K562 (cell line): ENCODE measurements at regions not wholly inside any gene's neighbourhood (a gene's known extent, or its start where the extent isn't known, plus 50 kb on each side); places are given as distances from the start of the nearest gene placed in this dataset.

Experiments used
- ATAC-seq: fragments of 200-7000 bp; cut with Tn5 transposase; 3 replicates; pipeline ENCODE4 v1.9.1; 2020; ENCODE audit warnings: moderate library complexity
- BruUV-seq: library from RNA; stranded (reverse); fragments of 400-500 nt; replicated peaks from 2 replicates; lab custom pipeline; 2021; lab: Mats Ljungman, UMichigan
- CTCF ChIA-PET: fragments of 300-600 bp; formaldehyde crosslinking; extraction: SDS; loops from one replicate; lab custom pipeline; 2021; ENCODE audit warnings: low intra/inter-chr PET ratio; lab: Yijun Ruan, JAX
- POLR2A ChIA-PET: fragments of 300-600, 350-650 bp; sonication (Branson Sonifier 250); formaldehyde crosslinking; extraction: SDS; loops from one replicate; lab custom pipeline; 2021; ENCODE audit warnings: antibody characterized with exemption, inconsistent platforms; lab: Yijun Ruan, JAX
- DNase-seq, 4 experiments: peaks; one replicate each; pipeline versions ENCODE4 v3.0.0 to v3.0.0-alpha.2; 2011 to 2018; ENCODE audit warnings: low spot score in 3 of 4, mixed read lengths in 3 of 4; ENCODE audit errors: extremely low read depth in 1 of 4
- FAIRE-seq: peaks from 2 replicates; lab custom pipeline; 2011; peaks lifted over from hg19 to GRCh38; lab: Jason Lieb, UNC
- H2AFZ ChIP-seq: 2 replicates; pipeline ENCODE4 v1.6.0; 2011; ENCODE audit warnings: low read depth, low read length, control low read depth, inconsistent platforms
- H3K27ac ChIP-seq: fragments of 200-600 bp; 3 replicates; pipeline ENCODE4 v1.8.0; 2011; ENCODE audit warnings: low read depth, mild to moderate bottlenecking, control low read depth, inconsistent platforms, low read length, moderate library complexity, mixed read lengths; ENCODE audit errors: extremely low read depth
- H3K27me3 ChIP-seq, 2 experiments: fragments of 300-600 bp in 1 of 2; 2 replicates in 1 of 2; 3 replicates in 1 of 2; pipeline versions ENCODE4 v1.6.0 to v1.8.0; 2011; ENCODE audit warnings: inconsistent platforms in 2 of 2, low read length in 2 of 2, mild to moderate bottlenecking in 1 of 2, mixed read lengths in 1 of 2, moderate library complexity in 1 of 2; ENCODE audit not compliant: control insufficient read depth in 2 of 2, insufficient read depth in 2 of 2
- H3K36me3 ChIP-seq: fragments of 300-600 bp; 3 replicates; pipeline ENCODE4 v1.8.0; 2011; ENCODE audit warnings: mild to moderate bottlenecking, low read length, inconsistent platforms; ENCODE audit not compliant: control insufficient read depth, insufficient read depth
- H3K4me1 ChIP-seq, 2 experiments: fragments of 200-600 bp in 1 of 2; replicated peaks in 1 of 2; 2 replicates in 1 of 2; 3 replicates in 1 of 2; pipeline versions ENCODE4 v1.5.1 to v1.8.0; 2011; ENCODE audit warnings: inconsistent platforms in 2 of 2, low read length in 2 of 2, mild to moderate bottlenecking in 1 of 2, mixed read lengths in 1 of 2, moderate library complexity in 1 of 2; ENCODE audit not compliant: control insufficient read depth in 2 of 2, insufficient read depth in 2 of 2
- H3K4me2 ChIP-seq: 2 replicates; pipeline ENCODE4 v1.6.1; 2011; ENCODE audit warnings: low read length, control low read depth, inconsistent platforms, mixed read lengths; ENCODE audit not compliant: insufficient read depth
- H3K4me3 ChIP-seq: fragments of 200-600 bp; sonication (generic), shearing (Covaris generic); 2 replicates; pipeline ENCODE4 v1.5.1; 2016; ENCODE audit warnings: control low read depth, inconsistent platforms
- H3K79me2 ChIP-seq: fragments of 200-600 bp; 3 replicates; pipeline ENCODE4 v1.8.0; 2011; ENCODE audit warnings: low read length, inconsistent platforms; ENCODE audit not compliant: control insufficient read depth, insufficient read depth
- H3K9ac ChIP-seq, 2 experiments: 2 replicates each; pipeline versions ENCODE4 v1.6.0 to v1.6.1; 2011; ENCODE audit warnings: low read depth in 2 of 2, low read length in 2 of 2, control low read depth in 1 of 2, inconsistent platforms in 1 of 2, mild to moderate bottlenecking in 1 of 2, mixed read lengths in 1 of 2; ENCODE audit not compliant: insufficient read depth in 1 of 2
- H3K9me1 ChIP-seq: one replicate; pipeline ENCODE4 v1.6.0; 2011; ENCODE audit warnings: inconsistent platforms, mild to moderate bottlenecking, low read length, moderate library complexity; ENCODE audit not compliant: control insufficient read depth, insufficient read depth
- H3K9me3 ChIP-seq: replicated peaks from 2 replicates; pipeline ENCODE4 v1.5.1; 2011; ENCODE audit warnings: low read depth, low read length, inconsistent platforms; ENCODE audit not compliant: control insufficient read depth, insufficient read depth
- H4K20me1 ChIP-seq: replicated peaks from 2 replicates; pipeline ENCODE4 v1.6.1; 2011; ENCODE audit warnings: low read length, inconsistent platforms, mixed read lengths; ENCODE audit not compliant: control insufficient read depth, insufficient read depth
- HDAC1 ChIP-seq, 2 experiments: fragments of 450-650 bp; IDR thresholded peaks; 2 replicates each; pipeline ENCODE4 v1.6.1; 2016 to 2017; ENCODE audit warnings: inconsistent platforms in 1 of 2, mild to moderate bottlenecking in 1 of 2, moderate library complexity in 1 of 2
- MCM7 ChIP-seq, 2 experiments: fragments of 450-650 bp; IDR thresholded peaks; 2 replicates each; pipeline ENCODE4 v1.6.1; 2016 to 2018
- MED1 ChIP-seq: sonication (generic); formaldehyde crosslinking; IDR thresholded peaks from 2 replicates; pipeline ENCODE4 v1.8.1; 2023; ENCODE audit warnings: missing genetic modification reagents, borderline replicate concordance
- MTA1 ChIP-seq: fragments of 450-650 bp; IDR thresholded peaks from 2 replicates; pipeline ENCODE4 v1.6.1; 2017; ENCODE audit warnings: borderline replicate concordance
- NFIC ChIP-seq: fragments of 450-650 bp; IDR thresholded peaks from 2 replicates; pipeline ENCODE4 v1.6.1; 2017; ENCODE audit warnings: mild to moderate bottlenecking, inconsistent platforms
- NFIX ChIP-seq: fragments of 250-450 bp; sonication (Bioruptor Pico); IDR thresholded peaks from 2 replicates; pipeline ENCODE4 v1.4.0; 2020; ENCODE audit warnings: low read depth, mild to moderate bottlenecking, moderate library complexity
- SMARCB1 ChIP-seq: IDR thresholded peaks from 2 replicates; pipeline ENCODE4 v1.6.1; 2011; ENCODE audit warnings: improper control_type of control experiment, low read depth; ENCODE audit not compliant: insufficient read length
- ZC3H11A ChIP-seq: IDR thresholded peaks from 2 replicates; pipeline ENCODE4 v1.6.1; 2012; ENCODE audit warnings: low read depth, low read length, improper control_type of control experiment
- ZNF24 ChIP-seq: fragments of 450-650 bp; IDR thresholded peaks from 2 replicates; pipeline ENCODE4 v1.6.1; 2016
- ZNF436 ChIP-seq: fragments of 250-450, 450-650 bp; sonication (Bioruptor Pico); formaldehyde crosslinking; IDR thresholded peaks from 2 replicates; pipeline ENCODE4 v1.7.0; 2020; ENCODE audit warnings: mild to moderate bottlenecking
- ZZZ3 ChIP-seq: fragments of 450-650 bp; IDR thresholded peaks from 2 replicates; pipeline ENCODE4 v1.6.1; 2016; ENCODE audit warnings: antibody characterized with exemption, mild to moderate bottlenecking, moderate library complexity
- WGBS: fragments of 100-300 bp; shearing (Covaris generic); methylation state at CpG from one replicate; pipeline ENCODE4 v1.1.6; 2016; ENCODE audit warnings: low coverage, mixed read lengths; ENCODE audit not compliant: insufficient coverage; ENCODE audit errors: missing lambda C conversion rate; 5-methylcytosine and 5-hydroxymethylcytosine counted together
- in situ Hi-C: fragments of 300-500 bp; cut with MboI; formaldehyde crosslinking; loops from 4 replicates; pipeline ENCODE4 v1.15.0; 2018; ENCODE audit warnings: inconsistent platforms, mixed read lengths
- intact Hi-C: fragments of 100-400 bp; cut with micrococcal nuclease; formaldehyde crosslinking; loops from 2 replicates; pipeline ENCODE4 v1.14.2; 2022
- TF ChIP-seq, protein P1 (sequence below): fragments of 450-650 bp; IDR thresholded peaks from 2 replicates; pipeline ENCODE4 v1.6.1; 2018; ENCODE audit not compliant: partially characterized antibody
- TF ChIP-seq, protein P2 (sequence below): fragments of 450-650 bp; IDR thresholded peaks from 2 replicates; pipeline ENCODE4 v1.6.1; 2018; ENCODE audit warnings: mild to moderate bottlenecking, low read depth; ENCODE audit not compliant: partially characterized antibody
- TF ChIP-seq, protein P3 (sequence below): fragments of 250-450 bp; sonication (Bioruptor Pico); IDR thresholded peaks from 2 replicates; pipeline ENCODE4 v1.4.0; 2020; ENCODE audit warnings: mild to moderate bottlenecking, moderate library complexity, borderline replicate concordance
- TF ChIP-seq, protein P4 (sequence below): fragments of 250-450 bp; sonication (Bioruptor Pico); IDR thresholded peaks from 2 replicates; pipeline ENCODE4 v1.4.0; 2020; ENCODE audit warnings: mild to moderate bottlenecking

DNA sequence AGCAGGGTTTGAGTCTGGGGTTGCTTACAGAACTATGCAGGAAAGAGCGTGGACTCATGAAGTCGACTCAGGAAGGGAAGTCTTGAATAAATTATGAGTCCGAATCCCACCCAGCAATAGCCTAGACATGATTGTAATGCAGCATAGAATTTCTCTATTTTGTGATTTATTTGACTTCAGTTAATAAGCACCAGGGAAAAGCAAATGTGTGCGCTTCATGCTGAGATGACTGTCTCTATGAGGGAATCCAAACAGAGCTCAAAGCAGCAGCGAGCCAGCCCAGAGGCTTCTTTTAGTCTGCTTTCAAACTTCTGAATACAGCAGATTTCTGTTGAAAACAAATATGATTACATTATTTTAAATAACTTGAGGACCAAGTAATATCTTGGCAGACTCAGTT, 188.0 kb downstream of the SEMA6A start:
- no peak for FAIRE-seq
- TF ChIP-seq ZNF24 (no peak), MCM7 (IDR thresholded peaks at IDR 0.05) (no peak), ZNF436 (CRISPR knock-in tag) (no peak), ZZZ3 (no peak), SMARCB1 (no peak), ZC3H11A (no peak), HDAC1 (IDR thresholded peaks at IDR 0.05) (no peak), MED1 (CRISPR knock-in tag) (no peak), NFIX (no peak), NFIC (no peak), MTA1 (no peak)
- TF ChIP-seq, protein P1, sequence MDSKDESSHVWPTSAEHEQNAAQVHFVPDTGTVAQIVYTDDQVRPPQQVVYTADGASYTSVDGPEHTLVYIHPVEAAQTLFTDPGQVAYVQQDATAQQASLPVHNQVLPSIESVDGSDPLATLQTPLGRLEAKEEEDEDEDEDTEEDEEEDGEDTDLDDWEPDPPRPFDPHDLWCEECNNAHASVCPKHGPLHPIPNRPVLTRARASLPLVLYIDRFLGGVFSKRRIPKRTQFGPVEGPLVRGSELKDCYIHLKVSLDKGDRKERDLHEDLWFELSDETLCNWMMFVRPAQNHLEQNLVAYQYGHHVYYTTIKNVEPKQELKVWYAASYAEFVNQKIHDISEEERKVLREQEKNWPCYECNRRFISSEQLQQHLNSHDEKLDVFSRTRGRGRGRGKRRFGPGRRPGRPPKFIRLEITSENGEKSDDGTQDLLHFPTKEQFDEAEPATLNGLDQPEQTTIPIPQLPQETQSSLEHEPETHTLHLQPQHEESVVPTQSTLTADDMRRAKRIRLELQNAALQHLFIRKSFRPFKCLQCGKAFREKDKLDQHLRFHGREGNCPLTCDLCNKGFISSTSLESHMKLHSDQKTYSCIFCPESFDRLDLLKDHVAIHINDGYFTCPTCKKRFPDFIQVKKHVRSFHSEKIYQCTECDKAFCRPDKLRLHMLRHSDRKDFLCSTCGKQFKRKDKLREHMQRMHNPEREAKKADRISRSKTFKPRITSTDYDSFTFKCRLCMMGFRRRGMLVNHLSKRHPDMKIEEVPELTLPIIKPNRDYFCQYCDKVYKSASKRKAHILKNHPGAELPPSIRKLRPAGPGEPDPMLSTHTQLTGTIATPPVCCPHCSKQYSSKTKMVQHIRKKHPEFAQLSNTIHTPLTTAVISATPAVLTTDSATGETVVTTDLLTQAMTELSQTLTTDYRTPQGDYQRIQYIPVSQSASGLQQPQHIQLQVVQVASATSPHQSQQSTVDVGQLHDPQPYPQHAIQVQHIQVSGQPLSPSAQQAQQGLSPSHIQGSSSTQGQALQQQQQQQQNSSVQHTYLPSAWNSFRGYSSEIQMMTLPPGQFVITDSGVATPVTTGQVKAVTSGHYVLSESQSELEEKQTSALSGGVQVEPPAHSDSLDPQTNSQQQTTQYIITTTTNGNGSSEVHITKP: no peak
- TF ChIP-seq, protein P2, sequence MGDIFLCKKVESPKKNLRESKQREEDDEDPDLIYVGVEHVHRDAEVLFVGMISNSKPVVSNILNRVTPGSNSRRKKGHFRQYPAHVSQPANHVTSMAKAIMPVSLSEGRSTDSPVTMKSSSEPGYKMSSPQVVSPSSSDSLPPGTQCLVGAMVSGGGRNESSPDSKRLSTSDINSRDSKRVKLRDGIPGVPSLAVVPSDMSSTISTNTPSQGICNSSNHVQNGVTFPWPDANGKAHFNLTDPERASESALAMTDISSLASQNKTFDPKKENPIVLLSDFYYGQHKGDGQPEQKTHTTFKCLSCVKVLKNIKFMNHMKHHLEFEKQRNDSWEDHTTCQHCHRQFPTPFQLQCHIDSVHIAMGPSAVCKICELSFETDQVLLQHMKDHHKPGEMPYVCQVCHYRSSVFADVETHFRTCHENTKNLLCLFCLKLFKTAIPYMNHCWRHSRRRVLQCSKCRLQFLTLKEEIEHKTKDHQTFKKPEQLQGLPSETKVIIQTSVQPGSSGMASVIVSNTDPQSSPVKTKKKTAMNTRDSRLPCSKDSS: no peak
- TF ChIP-seq, protein P3, sequence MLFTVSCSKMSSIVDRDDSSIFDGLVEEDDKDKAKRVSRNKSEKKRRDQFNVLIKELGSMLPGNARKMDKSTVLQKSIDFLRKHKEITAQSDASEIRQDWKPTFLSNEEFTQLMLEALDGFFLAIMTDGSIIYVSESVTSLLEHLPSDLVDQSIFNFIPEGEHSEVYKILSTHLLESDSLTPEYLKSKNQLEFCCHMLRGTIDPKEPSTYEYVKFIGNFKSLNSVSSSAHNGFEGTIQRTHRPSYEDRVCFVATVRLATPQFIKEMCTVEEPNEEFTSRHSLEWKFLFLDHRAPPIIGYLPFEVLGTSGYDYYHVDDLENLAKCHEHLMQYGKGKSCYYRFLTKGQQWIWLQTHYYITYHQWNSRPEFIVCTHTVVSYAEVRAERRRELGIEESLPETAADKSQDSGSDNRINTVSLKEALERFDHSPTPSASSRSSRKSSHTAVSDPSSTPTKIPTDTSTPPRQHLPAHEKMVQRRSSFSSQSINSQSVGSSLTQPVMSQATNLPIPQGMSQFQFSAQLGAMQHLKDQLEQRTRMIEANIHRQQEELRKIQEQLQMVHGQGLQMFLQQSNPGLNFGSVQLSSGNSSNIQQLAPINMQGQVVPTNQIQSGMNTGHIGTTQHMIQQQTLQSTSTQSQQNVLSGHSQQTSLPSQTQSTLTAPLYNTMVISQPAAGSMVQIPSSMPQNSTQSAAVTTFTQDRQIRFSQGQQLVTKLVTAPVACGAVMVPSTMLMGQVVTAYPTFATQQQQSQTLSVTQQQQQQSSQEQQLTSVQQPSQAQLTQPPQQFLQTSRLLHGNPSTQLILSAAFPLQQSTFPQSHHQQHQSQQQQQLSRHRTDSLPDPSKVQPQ (CRISPR knock-in tag): no peak
- TF ChIP-seq, protein P4, sequence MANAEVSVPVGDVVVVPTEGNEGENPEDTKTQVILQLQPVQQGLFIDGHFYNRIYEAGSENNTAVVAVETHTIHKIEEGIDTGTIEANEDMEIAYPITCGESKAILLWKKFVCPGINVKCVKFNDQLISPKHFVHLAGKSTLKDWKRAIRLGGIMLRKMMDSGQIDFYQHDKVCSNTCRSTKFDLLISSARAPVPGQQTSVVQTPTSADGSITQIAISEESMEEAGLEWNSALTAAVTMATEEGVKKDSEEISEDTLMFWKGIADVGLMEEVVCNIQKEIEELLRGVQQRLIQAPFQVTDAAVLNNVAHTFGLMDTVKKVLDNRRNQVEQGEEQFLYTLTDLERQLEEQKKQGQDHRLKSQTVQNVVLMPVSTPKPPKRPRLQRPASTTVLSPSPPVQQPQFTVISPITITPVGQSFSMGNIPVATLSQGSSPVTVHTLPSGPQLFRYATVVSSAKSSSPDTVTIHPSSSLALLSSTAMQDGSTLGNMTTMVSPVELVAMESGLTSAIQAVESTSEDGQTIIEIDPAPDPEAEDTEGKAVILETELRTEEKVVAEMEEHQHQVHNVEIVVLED (CRISPR knock-in tag): no peak

More for the DNA sequence above, 188.0 kb downstream of the SEMA6A start:
- H2AFZ ChIP-seq: no peak overlapping the region
- no peaks in the 10 kb centered on the region for H3K9me3 ChIP-seq
- no peaks in the 10 kb centered on the region for H3K9me1 ChIP-seq
- DNase-seq (no peak), ATAC-seq (no peak)
- H3K27me3 ChIP-seq: no peaks in the 10 kb centered on the region
- no peaks in the 10 kb centered on the region for H3K79me2 ChIP-seq
- no peak overlapping the region for H3K27ac ChIP-seq
- no TSS peak for BruUV-seq
- in situ Hi-C loops: no loop called here
- no peaks in the 10 kb centered on the region; a peak in 1 of 5 replicates for H3K4me1 ChIP-seq
- POLR2A ChIA-PET: no interaction called here
- no peak overlapping the region for H3K9ac ChIP-seq
- no peak overlapping the region for H3K4me2 ChIP-seq
- intact Hi-C loops: no loop called here
- 13% methylated on average over 5 of the region's 5 CpGs for WGBS
- H3K4me3 ChIP-seq: no peak overlapping the region
- no peaks in the 10 kb centered on the region for H3K36me3 ChIP-seq
- CTCF ChIA-PET: no interaction called here
- no peaks in the 10 kb centered on the region for H4K20me1 ChIP-seq
